ENCODE measurements at regions not wholly inside any gene's neighbourhood (a gene's known extent, or its start where the extent isn't known, plus 50 kb on each side); places are given as distances from the start of the nearest gene placed in this dataset.

GRCh38 chr7:101723835-101724234 lies 93.6 kb upstream of the CUX1 start:
- H3K27me3 ChIP-seq (replicated peaks in 1 of 2; ENCODE audit: control insufficient read depth in 2 of 2, insufficient read depth in 2 of 2, low read length in 1 of 2), result no peaks in the 10 kb centered on the region
- in situ Hi-C loops (cut with MboI), result no loop called here
- no peaks in the 10 kb centered on the region for H3K4me1 ChIP-seq (ENCODE audit: control insufficient read depth, insufficient read depth, low read length)
- CTCF ChIA-PET, result no interaction called here
- SMC1A ChIA-PET (ENCODE audit: uncharacterized antibody, unreplicated experiment), result interaction anchor here (1.1 kb wide), 1 partner anchor 11 kb away, joined by 3 read pairs; no protein-coding TSS in a partner anchor
- WGBS (ENCODE audit: insufficient coverage, insufficient replicate concordance, low lambda C conversion rate, missing lambda C conversion rate), result 32% methylated on average over 1 of the region's 1 CpG
- FAIRE-seq (no peak), ATAC-seq (no peak), DNase-seq (ENCODE audit: low read depth, low spot score) (no peak)
- H2AFZ ChIP-seq (ENCODE audit: control insufficient read depth, low read depth, low read length), result no peak overlapping the region
- POLR2A ChIA-PET, result interaction anchor here (1.3 kb wide), 1 partner anchor 11 kb away, joined by 4 read pairs; no protein-coding TSS in a partner anchor
- H3K9me3 ChIP-seq (replicated peaks; ENCODE audit: control insufficient read depth, insufficient read depth, low read length), result no peaks in the 10 kb centered on the region; the same call in 2 of the 3 replicates
- intact Hi-C loops (cut with micrococcal nuclease; ENCODE audit: unreplicated experiment), result no loop called here
- BruUV-seq (replicated peaks), result no TSS peak
- TF ChIP-seq ZNF24 (IDR thresholded peaks at IDR 0.05) (no peak), ZNF687 (IDR thresholded peaks at IDR 0.05) (no peak), MAX (IDR thresholded peaks at IDR 0.05; ENCODE audit: low read depth, low read length) (no peak), NR2F1 (conservative IDR thresholded peaks at IDR 0.05) (no peak), MTA3 (IDR thresholded peaks at IDR 0.05; ENCODE audit: borderline replicate concordance, low read length) (no peak), SIN3A (IDR thresholded peaks at IDR 0.05; ENCODE audit: low read depth, low read length) (no peak), CREM (IDR thresholded peaks at IDR 0.05; ENCODE audit: low read depth) (no peak), CUX1 (IDR thresholded peaks at IDR 0.05; ENCODE audit: insufficient replicate concordance, low read depth, low read length) (no peak)
- H3K79me2 ChIP-seq (ENCODE audit: control insufficient read depth, insufficient read depth, low read length), result no peaks in the 10 kb centered on the region
- no peaks in the 10 kb centered on the region for H4K20me1 ChIP-seq (ENCODE audit: control insufficient read depth, insufficient read depth)
- RAD21 ChIA-PET (ENCODE audit: unreplicated experiment), result no interaction called here
- no peak overlapping the region for H3K4me3 ChIP-seq
- no peak overlapping the region for H3K27ac ChIP-seq (ENCODE audit: control insufficient read depth, insufficient read depth)
- H3K4me2 ChIP-seq (ENCODE audit: control insufficient read depth, insufficient read depth), result no peak overlapping the region
- no peak overlapping the region for H3K9ac ChIP-seq (ENCODE audit: control insufficient read depth, insufficient read depth, low read length)
- no peaks in the 10 kb centered on the region for H3K36me3 ChIP-seq (ENCODE audit: control insufficient read depth in 2 of 2, insufficient read depth in 2 of 2, low read length in 1 of 2)
